Gastrocnemius medialis (tissue), 4 donors: ENCODE measurements at regions not wholly inside any gene's neighbourhood (a gene's known extent, or its start where the extent isn't known, plus 50 kb on each side); places are given as distances from the start of the nearest gene placed in this dataset.

Source experiments
- ATAC-seq, 2 donors: fragments of 150-250 bp; one replicate each; pipeline ENCODE4 v1.9.1; 2016
- DNase-seq, 2 donors: peaks; one replicate each; pipeline ENCODE4 v3.0.0-alpha.2; 2019
- H3K27ac ChIP-seq, 4 donors: fragments of 200-600 bp; sonication (generic); 1 replicate in 1 of 4; 2 replicates in 3 of 4; pipeline ENCODE4 v1.5.1; 2016 to 2018; ENCODE audit warnings: mild to moderate bottlenecking in 2 of 4, moderate library complexity in 1 of 4
- H3K27me3 ChIP-seq, 3 donors: fragments of 200-600 bp; sonication (generic) in 2 of 3; 1 replicate in 1 of 3; 2 replicates in 2 of 3; pipeline versions ENCODE4 v1.5.1 to v1.6.0; 2016 to 2019; ENCODE audit warnings: mild to moderate bottlenecking in 1 of 3, moderate library complexity in 1 of 3
- H3K36me3 ChIP-seq, 2 donors: fragments of 200-600 bp; sonication (generic) in 1 of 2; one replicate each; pipeline ENCODE4 v1.5.1; 2017 to 2018
- H3K4me1 ChIP-seq, 2 donors: fragments of 200-600 bp; sonication (generic) in 1 of 2; one replicate each; pipeline ENCODE4 v1.5.1; 2016 to 2017; ENCODE audit warnings: mild to moderate bottlenecking in 2 of 2
- H3K4me3 ChIP-seq, 4 donors: fragments of 200-600 bp; sonication (generic) in 3 of 4; 1 replicate in 1 of 4; 2 replicates in 3 of 4; pipeline ENCODE4 v1.5.1; 2016 to 2019; ENCODE audit warnings: mild to moderate bottlenecking in 2 of 4
- H3K9me3 ChIP-seq, 3 donors: fragments of 200-600 bp; sonication (generic) in 2 of 3; 1 replicate in 1 of 3; 2 replicates in 2 of 3; pipeline ENCODE4 v1.5.1; 2016 to 2019
- CTCF ChIP-seq, 5 experiments: fragments of 450-650 bp in 3 of 5; fragments of 200-600 bp in 2 of 5; sonication (generic) in 2 of 5; IDR thresholded peaks in 4 of 5; conservative IDR thresholded peaks in 1 of 5; 1 replicate in 4 of 5; 2 replicates in 1 of 5; pipeline ENCODE4 v1.5.1; 2016 to 2019; ENCODE audit warnings: antibody characterized with exemption in 5 of 5, mild to moderate bottlenecking in 3 of 5, moderate library complexity in 3 of 5
- POLR2A ChIP-seq, 2 donors: fragments of 450-650 bp; IDR thresholded peaks; one replicate each; pipeline ENCODE4 v1.6.1; 2017; ENCODE audit warnings: antibody characterized with exemption in 2 of 2, mild to moderate bottlenecking in 2 of 2, moderate library complexity in 2 of 2
- in situ Hi-C, 4 donors: fragments of 200-750 bp; cut with MboI; loops; one replicate each; pipeline versions ENCODE4 v1.15.0 to v1.8.0; 2017; ENCODE audit warnings: low sequenced_read_pairs in 4 of 4
- intact Hi-C: fragments of 100-400 bp; cut with DNase I; formaldehyde crosslinking; loops from one replicate; pipeline ENCODE4 v1.15.1; 2023; ENCODE audit warnings: low total_unique reads

GRCh38 chr15:95113041-95113440 lies 881.7 kb downstream of the MCTP2 start:
- no peak overlapping the region for H3K27ac ChIP-seq
- H3K27me3 ChIP-seq = no peaks in the 10 kb centered on the region
- H3K4me1 ChIP-seq = no peaks in the 10 kb centered on the region
- TF ChIP-seq POLR2A (IDR thresholded peaks at IDR 0.05) = no peak
- no peak for TF ChIP-seq CTCF (IDR thresholded peaks at IDR 0.05 in 4 of 5, conservative IDR thresholded peaks at IDR 0.05 in 1 of 5)
- in situ Hi-C loops = no loop called here
- no peaks in the 10 kb centered on the region for H3K9me3 ChIP-seq
- ATAC-seq (no peak), DNase-seq (no peak)
- no peak overlapping the region for H3K4me3 ChIP-seq
- intact Hi-C loops = no loop called here
- H3K36me3 ChIP-seq = no peaks in the 10 kb centered on the region

GRCh38 chr15:95119041-95119610 lies 887.8 kb downstream of the MCTP2 start:
- ATAC-seq = no peak
- H3K27ac ChIP-seq = no peak overlapping the region
- in situ Hi-C loops (no loop called here), intact Hi-C loops (no loop called here)
- no peak for DNase-seq
- H3K4me1 ChIP-seq = no peaks in the 10 kb centered on the region
- no peaks in the 10 kb centered on the region for H3K9me3 ChIP-seq
- TF ChIP-seq CTCF (IDR thresholded peaks at IDR 0.05 in 4 of 5, conservative IDR thresholded peaks at IDR 0.05 in 1 of 5) (no peak), POLR2A (IDR thresholded peaks at IDR 0.05) (no peak)
- no peaks in the 10 kb centered on the region for H3K36me3 ChIP-seq
- H3K27me3 ChIP-seq = no peaks in the 10 kb centered on the region
- no peak overlapping the region for H3K4me3 ChIP-seq

GRCh38 chr15:95120595-95120994 lies 889.2 kb downstream of the MCTP2 start:
- Histone ChIP-seq H3K9me3 (no peaks in the 10 kb centered on the region), H3K27ac (no peak overlapping the region), H3K4me3 (no peak overlapping the region), H3K4me1 (no peaks in the 10 kb centered on the region), H3K36me3 (no peaks in the 10 kb centered on the region), H3K27me3 (no peaks in the 10 kb centered on the region)
- TF ChIP-seq CTCF (IDR thresholded peaks at IDR 0.05 in 4 of 5, conservative IDR thresholded peaks at IDR 0.05 in 1 of 5) (no peak), POLR2A (IDR thresholded peaks at IDR 0.05) (no peak)
- in situ Hi-C loops = no loop called here
- ATAC-seq (no peak), DNase-seq (no peak)
- intact Hi-C loops = no loop called here

GRCh38 chr15:95121191-95121590 lies 889.8 kb downstream of the MCTP2 start:
- no peaks in the 10 kb centered on the region for H3K4me1 ChIP-seq
- TF ChIP-seq POLR2A (IDR thresholded peaks at IDR 0.05) (no peak), CTCF (IDR thresholded peaks at IDR 0.05 in 4 of 5, conservative IDR thresholded peaks at IDR 0.05 in 1 of 5) (no peak)
- no peak overlapping the region for H3K4me3 ChIP-seq
- no peaks in the 10 kb centered on the region for H3K36me3 ChIP-seq
- DNase-seq = no peak
- H3K27ac ChIP-seq = no peak overlapping the region
- in situ Hi-C loops (no loop called here), intact Hi-C loops (no loop called here)
- ATAC-seq = no peak
- no peaks in the 10 kb centered on the region for H3K27me3 ChIP-seq
- no peaks in the 10 kb centered on the region for H3K9me3 ChIP-seq

GRCh38 chr15:95125803-95126202 lies 894.4 kb downstream of the MCTP2 start:
- in situ Hi-C loops = no loop called here
- Histone ChIP-seq H3K9me3 (no peaks in the 10 kb centered on the region), H3K36me3 (no peaks in the 10 kb centered on the region), H3K4me1 (peaks cover 0 to 7% of the 10 kb centered on the region in 2 donors), H3K27ac (no peak overlapping the region), H3K4me3 (no peak overlapping the region), H3K27me3 (no peaks in the 10 kb centered on the region)
- TF ChIP-seq POLR2A (IDR thresholded peaks at IDR 0.05) (no peak), CTCF (IDR thresholded peaks at IDR 0.05 in 4 of 5, conservative IDR thresholded peaks at IDR 0.05 in 1 of 5) (no peak)
- intact Hi-C loops = no loop called here
- DNase-seq = no peak
- no peak for ATAC-seq
